ENCODE measurements at regions not wholly inside any gene's neighbourhood (a gene's known extent, or its start where the extent isn't known, plus 50 kb on each side); places are given as distances from the start of the nearest gene placed in this dataset.

DNA sequence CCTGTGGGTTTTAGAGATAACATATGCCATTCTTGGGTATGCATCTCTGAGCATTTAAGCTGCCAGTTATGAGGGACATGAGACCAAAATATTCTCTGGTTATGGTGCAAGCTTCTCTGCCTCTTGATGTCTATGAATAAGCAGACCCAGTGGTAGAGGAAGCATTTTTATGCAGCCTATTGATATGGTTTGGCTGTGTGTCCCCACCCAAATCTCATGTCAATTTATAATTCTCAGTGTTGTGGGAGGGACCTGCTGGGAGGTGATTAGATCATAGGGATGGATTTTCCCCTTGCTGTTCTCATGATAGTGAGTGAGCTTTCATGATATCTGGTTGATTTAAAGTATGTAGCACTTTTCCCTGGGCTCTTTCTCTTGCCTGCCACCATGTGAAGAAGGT, 187.2 kb downstream of the ARHGAP12 start:
- in situ Hi-C loops (cut with MboI) (no loop called here), intact Hi-C loops (cut with micrococcal nuclease) (no loop called here)
- no peaks in the 10 kb centered on the region for H3K4me1 ChIP-seq (replicated peaks in 1 of 2; ENCODE audit: control insufficient read depth in 2 of 2, insufficient read depth in 2 of 2, low read length in 2 of 2)
- no peak overlapping the region for H2AFZ ChIP-seq (ENCODE audit: low read depth, low read length)
- H3K9ac ChIP-seq (ENCODE audit: insufficient read depth in 1 of 2, low read depth in 2 of 2, low read length in 2 of 2): no peak overlapping the region
- POLR2A ChIA-PET: no interaction called here
- H3K36me3 ChIP-seq (ENCODE audit: control insufficient read depth, insufficient read depth, low read length): no peaks in the 10 kb centered on the region
- H3K9me3 ChIP-seq (replicated peaks; ENCODE audit: control insufficient read depth, insufficient read depth, low read depth, low read length): no peaks in the 10 kb centered on the region
- H3K4me2 ChIP-seq (ENCODE audit: insufficient read depth, low read length): no peak overlapping the region
- H3K9me1 ChIP-seq (ENCODE audit: control insufficient read depth, insufficient read depth, low read length): no peaks in the 10 kb centered on the region
- CTCF ChIA-PET (ENCODE audit: low intra/inter-chr PET ratio): no interaction called here
- DNase-seq (ENCODE audit: extremely low read depth in 1 of 4, low spot score in 3 of 4) (no peak), FAIRE-seq (no peak), ATAC-seq (no peak)
- H3K4me3 ChIP-seq: no peak overlapping the region
- no peak overlapping the region for H3K27ac ChIP-seq (ENCODE audit: extremely low read depth, low read depth, low read length)
- no peaks in the 10 kb centered on the region for H4K20me1 ChIP-seq (replicated peaks; ENCODE audit: control insufficient read depth, insufficient read depth, low read length)
- peaks cover 3 to 6% of the 10 kb centered on the region in 2 experiments; a peak in 3 of 5 replicates for H3K27me3 ChIP-seq (ENCODE audit: control insufficient read depth in 2 of 2, insufficient read depth in 2 of 2, low read length in 2 of 2)
- no peaks in the 10 kb centered on the region for H3K79me2 ChIP-seq (ENCODE audit: control insufficient read depth, insufficient read depth, low read length)
- BruUV-seq (replicated peaks): no TSS peak
- TF ChIP-seq WHSC1 (IDR thresholded peaks at IDR 0.05; ENCODE audit: low read length) (no peak), E4F1 (CRISPR knock-in tag; IDR thresholded peaks at IDR 0.05; ENCODE audit: borderline replicate concordance) (no peak), MEF2A (IDR thresholded peaks at IDR 0.05; ENCODE audit: control insufficient read depth, low read depth, low read length) (no peak), HLTF (IDR thresholded peaks at IDR 0.05) (no peak), HDAC1 (IDR thresholded peaks at IDR 0.05) (no peak), THRB (CRISPR knock-in tag; conservative IDR thresholded peaks at IDR 0.05) (no peak), NONO (IDR thresholded peaks at IDR 0.05; ENCODE audit: low read depth in 2 of 2, low read length in 1 of 2) (no peak), EWSR1 (IDR thresholded peaks at IDR 0.05; ENCODE audit: borderline replicate concordance, low read depth, partially characterized antibody) (no peak), CHAMP1 (IDR thresholded peaks at IDR 0.05) (no peak), CHD4 (IDR thresholded peaks at IDR 0.05; ENCODE audit: insufficient read depth, insufficient replicate concordance, low read depth, low read length, poor library complexity, severe bottlenecking) (no peak)
- TF ChIP-seq, protein P1, sequence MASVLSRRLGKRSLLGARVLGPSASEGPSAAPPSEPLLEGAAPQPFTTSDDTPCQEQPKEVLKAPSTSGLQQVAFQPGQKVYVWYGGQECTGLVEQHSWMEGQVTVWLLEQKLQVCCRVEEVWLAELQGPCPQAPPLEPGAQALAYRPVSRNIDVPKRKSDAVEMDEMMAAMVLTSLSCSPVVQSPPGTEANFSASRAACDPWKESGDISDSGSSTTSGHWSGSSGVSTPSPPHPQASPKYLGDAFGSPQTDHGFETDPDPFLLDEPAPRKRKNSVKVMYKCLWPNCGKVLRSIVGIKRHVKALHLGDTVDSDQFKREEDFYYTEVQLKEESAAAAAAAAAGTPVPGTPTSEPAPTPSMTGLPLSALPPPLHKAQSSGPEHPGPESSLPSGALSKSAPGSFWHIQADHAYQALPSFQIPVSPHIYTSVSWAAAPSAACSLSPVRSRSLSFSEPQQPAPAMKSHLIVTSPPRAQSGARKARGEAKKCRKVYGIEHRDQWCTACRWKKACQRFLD (CRISPR knock-in tag; IDR thresholded peaks at IDR 0.05): no peak
- TF ChIP-seq, protein P2, sequence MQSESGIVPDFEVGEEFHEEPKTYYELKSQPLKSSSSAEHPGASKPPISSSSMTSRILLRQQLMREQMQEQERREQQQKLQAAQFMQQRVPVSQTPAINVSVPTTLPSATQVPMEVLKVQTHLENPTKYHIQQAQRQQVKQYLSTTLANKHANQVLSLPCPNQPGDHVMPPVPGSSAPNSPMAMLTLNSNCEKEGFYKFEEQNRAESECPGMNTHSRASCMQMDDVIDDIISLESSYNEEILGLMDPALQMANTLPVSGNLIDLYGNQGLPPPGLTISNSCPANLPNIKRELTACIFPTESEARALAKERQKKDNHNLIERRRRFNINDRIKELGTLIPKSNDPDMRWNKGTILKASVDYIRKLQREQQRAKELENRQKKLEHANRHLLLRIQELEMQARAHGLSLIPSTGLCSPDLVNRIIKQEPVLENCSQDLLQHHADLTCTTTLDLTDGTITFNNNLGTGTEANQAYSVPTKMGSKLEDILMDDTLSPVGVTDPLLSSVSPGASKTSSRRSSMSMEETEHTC (IDR thresholded peaks at IDR 0.05): no peak
